HCT116 (cell line): ENCODE measurements at regions not wholly inside any gene's neighbourhood (a gene's known extent, or its start where the extent isn't known, plus 50 kb on each side); places are given as distances from the start of the nearest gene placed in this dataset.

Source experiments
- ATAC-seq: fragments of 200-7000 bp; cut with Tn5 transposase; 2 replicates; pipeline ENCODE4 v1.9.1; 2020; ENCODE audit warnings: mild to moderate bottlenecking, moderate library complexity
- BruUV-seq: library from RNA; stranded (reverse); fragments of 400-500 nt; replicated peaks from 2 replicates; lab custom pipeline; 2021; lab: Mats Ljungman, UMichigan
- CTCF ChIA-PET: fragments of 300-600 bp; sonication (Branson Sonifier 250); formaldehyde crosslinking; loops from one replicate; lab custom pipeline; 2021; ENCODE audit warnings: antibody characterized with exemption; lab: Charles Lee
- POLR2A ChIA-PET: fragments of 300-600, 350-600 bp; sonication (Branson Sonifier 250); formaldehyde crosslinking; loops from one replicate; lab custom pipeline; 2021; ENCODE audit warnings: antibody characterized with exemption; lab: Charles Lee
- RAD21 ChIA-PET, 2 experiments: fragments of 300-600 bp; sonication (Branson Sonifier 250); formaldehyde crosslinking; loops; one replicate each; lab custom pipeline; 2023; ENCODE audit warnings: low total read pairs in 2 of 2; ENCODE audit not compliant: uncharacterized antibody in 2 of 2, unreplicated experiment in 2 of 2, low non-redundant PET in 1 of 2; lab: Charles Lee
- DNase-seq: peaks from one replicate; pipeline ENCODE4 v3.0.0-alpha.2; 2010; ENCODE audit warnings: low read depth, low spot score
- H2AFZ ChIP-seq: fragments of 200-600 bp; shearing (Covaris generic), sonication (generic); 2 replicates; pipeline ENCODE4 v1.6.1; 2017; ENCODE audit warnings: low read depth, mixed run types, mixed read lengths, antibody characterized with exemption, low read length; ENCODE audit not compliant: poor library complexity, severe bottlenecking
- H3K27ac ChIP-seq: 2 replicates; pipeline ENCODE4 v1.5.1; 2012; ENCODE audit warnings: low read depth, low read length
- H3K27me3 ChIP-seq: fragments of 200-600 bp; sonication (generic); 2 replicates; pipeline ENCODE4 v1.6.1; 2016; ENCODE audit warnings: mixed run types, low read length, mixed read lengths; ENCODE audit not compliant: insufficient read depth
- H3K36me3 ChIP-seq, 2 experiments: fragments of 200-500 bp in 1 of 2; fragments of 200-600 bp in 1 of 2; sonication (Bioruptor generic) in 1 of 2; sonication (generic) in 1 of 2; 2 replicates each; pipeline versions ENCODE4 v1.5.1 to v1.6.1; 2014 to 2016; ENCODE audit warnings: low read length in 2 of 2, inconsistent platforms in 1 of 2, mixed read lengths in 1 of 2, mixed run types in 1 of 2; ENCODE audit not compliant: insufficient read depth in 2 of 2, control insufficient read depth in 1 of 2
- H3K4me1 ChIP-seq, 2 experiments: fragments of 200-600 bp in 1 of 2; sonication (generic) in 1 of 2; 2 replicates each; pipeline versions ENCODE4 v1.5.1 to v1.6.1; 2012 to 2017; ENCODE audit warnings: low read length in 2 of 2, inconsistent platforms in 1 of 2, mild to moderate bottlenecking in 1 of 2, mixed read lengths in 1 of 2, mixed run types in 1 of 2, moderate library complexity in 1 of 2; ENCODE audit not compliant: insufficient read depth in 2 of 2, control insufficient read depth in 1 of 2
- H3K4me2 ChIP-seq: fragments of 200-600 bp; sonication (generic); 2 replicates; pipeline ENCODE4 v1.6.1; 2017; ENCODE audit warnings: mixed run types, low read length, mixed read lengths
- H3K4me3 ChIP-seq, 2 experiments: fragments of 200-600 bp in 1 of 2; sonication (generic) in 1 of 2; replicated peaks in 1 of 2; 2 replicates each; pipeline ENCODE4 v1.5.1; 2011 to 2016; ENCODE audit warnings: low read length in 2 of 2, control low read depth in 1 of 2, low read depth in 1 of 2, mild to moderate bottlenecking in 1 of 2, mixed read lengths in 1 of 2, mixed run types in 1 of 2
- H3K79me2 ChIP-seq: fragments of 200-600 bp; sonication (generic); 2 replicates; pipeline ENCODE4 v1.6.1; 2017; ENCODE audit warnings: mild to moderate bottlenecking, mixed run types, low read length, moderate library complexity, mixed read lengths; ENCODE audit not compliant: insufficient read depth
- H3K9ac ChIP-seq: fragments of 200-600 bp; sonication (generic); 2 replicates; pipeline ENCODE4 v1.6.1; 2016; ENCODE audit warnings: low read length, mixed read lengths
- H3K9me2 ChIP-seq: fragments of 200-600 bp; sonication (generic), shearing (Covaris generic); 2 replicates; pipeline ENCODE4 v1.6.1; 2017; ENCODE audit warnings: mixed run types, mild to moderate bottlenecking, moderate library complexity; ENCODE audit not compliant: insufficient read depth
- H3K9me3 ChIP-seq, 2 experiments: fragments of 200-500 bp in 1 of 2; fragments of 200-600 bp in 1 of 2; sonication (Bioruptor generic) in 1 of 2; sonication (generic) in 1 of 2; 2 replicates each; pipeline ENCODE4 v1.6.1; 2014 to 2017; ENCODE audit warnings: low read length in 2 of 2, mixed read lengths in 2 of 2, inconsistent platforms in 1 of 2, low read depth in 1 of 2, mild to moderate bottlenecking in 1 of 2, mixed run types in 1 of 2, moderate library complexity in 1 of 2; ENCODE audit not compliant: control insufficient read depth in 1 of 2, insufficient read depth in 1 of 2
- H4K20me1 ChIP-seq: fragments of 200-600 bp; sonication (generic), shearing (Covaris generic); 2 replicates; pipeline ENCODE4 v1.6.1; 2017; ENCODE audit warnings: mixed run types, mild to moderate bottlenecking, moderate library complexity; ENCODE audit not compliant: insufficient read depth
- CBX3 ChIP-seq: IDR thresholded peaks from 2 replicates; pipeline ENCODE4 v1.6.1; 2012; ENCODE audit warnings: low read depth
- EGR1 ChIP-seq: IDR thresholded peaks from 2 replicates; pipeline ENCODE4 v1.6.1; 2012; ENCODE audit warnings: low read depth
- EZH2 ChIP-seq: fragments of 200-600 bp; sonication (generic); IDR thresholded peaks from 2 replicates; pipeline ENCODE4 v1.6.1; 2017; ENCODE audit warnings: antibody characterized with exemption, mixed run types
- EZH2phosphoT487 ChIP-seq: fragments of 200-600 bp; IDR thresholded peaks from 2 replicates; pipeline ENCODE4 v1.6.1; 2018; ENCODE audit warnings: antibody characterized with exemption, borderline replicate concordance
- JUND ChIP-seq: IDR thresholded peaks from 2 replicates; pipeline ENCODE4 v1.6.1; 2012
- POLR2A ChIP-seq: IDR thresholded peaks from 2 replicates; pipeline ENCODE4 v1.7.0; 2011; ENCODE audit warnings: borderline replicate concordance; ENCODE audit not compliant: insufficient read depth, insufficient read length; ENCODE audit errors: extremely low read depth
- POLR2AphosphoS5 ChIP-seq: IDR thresholded peaks from 2 replicates; pipeline ENCODE4 v1.6.1; 2011; ENCODE audit warnings: mild to moderate bottlenecking, low read depth, low read length, moderate library complexity
- RAD21 ChIP-seq: IDR thresholded peaks from 2 replicates; pipeline ENCODE4 v1.6.1; 2012; ENCODE audit warnings: low read depth, mild to moderate bottlenecking
- SIN3A ChIP-seq: IDR thresholded peaks from 2 replicates; pipeline ENCODE4 v1.6.1; 2012; ENCODE audit warnings: low read depth
- SP1 ChIP-seq: IDR thresholded peaks from 2 replicates; pipeline ENCODE4 v1.6.1; 2012; ENCODE audit warnings: low read depth
- SRF ChIP-seq: IDR thresholded peaks from 2 replicates; pipeline ENCODE4 v1.6.1; 2012; ENCODE audit warnings: low read depth
- TCF7L2 ChIP-seq: IDR thresholded peaks from 2 replicates; pipeline ENCODE4 v1.7.0; 2011; ENCODE audit warnings: borderline replicate concordance, inconsistent platforms; ENCODE audit not compliant: insufficient read depth, insufficient read length; ENCODE audit errors: extremely low read depth
- YY1 ChIP-seq: IDR thresholded peaks from 2 replicates; pipeline ENCODE4 v1.6.1; 2011; ENCODE audit warnings: low read length, low read depth, moderate library complexity, mild to moderate bottlenecking; ENCODE audit not compliant: insufficient replicate concordance; ENCODE audit errors: extremely low read depth
- ZFX ChIP-seq: fragments of 450-650 bp; IDR thresholded peaks from 2 replicates; pipeline ENCODE4 v1.6.1; 2017
- ZNF274 ChIP-seq: fragments of 200-500 bp; sonication (Bioruptor generic); IDR thresholded peaks from 2 replicates; pipeline ENCODE4 v1.6.1; 2014; ENCODE audit warnings: mild to moderate bottlenecking, low read depth, low read length, inconsistent platforms
- intact Hi-C: fragments of 100-400 bp; cut with micrococcal nuclease; formaldehyde crosslinking; loops from 2 replicates; pipeline ENCODE4 v1.10.0; 2022
- TF ChIP-seq, protein P1 (sequence below): IDR thresholded peaks from 2 replicates; pipeline ENCODE4 v1.6.1; 2012; ENCODE audit warnings: low read depth
- TF ChIP-seq, protein P2 (sequence below): IDR thresholded peaks from 2 replicates; pipeline ENCODE4 v1.6.1; 2012
- TF ChIP-seq, protein P3 (sequence below): IDR thresholded peaks from 2 replicates; pipeline ENCODE4 v1.6.1; 2011; ENCODE audit warnings: mild to moderate bottlenecking, low read length, moderate library complexity; ENCODE audit not compliant: insufficient replicate concordance; ENCODE audit errors: extremely low read depth
- TF ChIP-seq, protein P4 (sequence below), 3 experiments: fragments of 200-600 bp in 1 of 3; sonication (generic) in 1 of 3; IDR thresholded peaks in 2 of 3; conservative IDR thresholded peaks in 1 of 3; 2 replicates each; pipeline ENCODE4 v1.5.1; 2012 to 2017; ENCODE audit warnings: low read depth in 2 of 3, low read length in 2 of 3, antibody characterized with exemption in 1 of 3, borderline replicate concordance in 1 of 3, control low read depth in 1 of 3, mild to moderate bottlenecking in 1 of 3, mixed read lengths in 1 of 3, mixed run types in 1 of 3, moderate library complexity in 1 of 3; ENCODE audit not compliant: insufficient read depth in 1 of 3

DNA sequence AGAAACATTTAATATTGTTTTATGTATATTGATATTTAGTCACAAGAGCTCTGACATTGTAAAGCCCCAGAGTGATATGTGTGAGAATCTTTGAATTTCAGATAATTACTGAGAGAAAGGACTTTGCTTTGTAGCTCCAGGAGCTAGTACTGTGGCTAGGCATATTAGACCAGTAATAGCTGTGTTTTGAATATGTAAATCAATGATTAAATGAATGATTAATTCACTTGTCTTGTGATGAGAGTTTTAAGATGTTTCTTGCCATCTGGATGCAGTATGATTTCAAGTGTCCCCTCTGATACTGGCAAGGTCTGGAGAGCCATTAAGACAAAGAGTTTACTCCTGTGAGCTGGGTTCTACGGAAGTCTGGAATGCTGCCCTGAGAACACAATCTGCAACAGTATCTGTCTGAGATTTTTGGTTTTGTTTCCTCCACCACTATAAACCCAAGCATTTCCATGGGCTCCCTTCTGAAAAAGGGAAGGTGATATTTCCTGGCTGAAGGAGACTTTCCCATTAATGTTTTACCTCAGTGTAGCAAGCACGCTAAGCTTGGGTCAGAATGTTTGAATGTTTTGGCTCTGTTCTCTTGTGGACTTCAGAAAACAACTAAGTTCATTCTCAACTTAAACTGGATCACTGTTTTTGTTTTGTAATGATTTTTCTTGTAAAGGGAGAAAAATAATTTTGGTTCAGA, 61.3 kb upstream of the BICC1 start:
- Histone ChIP-seq H3K27ac (no peak overlapping the region), H2AFZ (no peak overlapping the region), H4K20me1 (no peaks in the 10 kb centered on the region), H3K9me2 (no peaks in the 10 kb centered on the region), H3K36me3 (no peaks in the 10 kb centered on the region), H3K4me1 (no peaks in the 10 kb centered on the region), H3K9me3 (no peaks in the 10 kb centered on the region), H3K27me3 (no peaks in the 10 kb centered on the region), H3K9ac (no peak overlapping the region), H3K79me2 (no peaks in the 10 kb centered on the region), H3K4me3 (no peak overlapping the region), H3K4me2 (no peak overlapping the region)
- ATAC-seq (no peak), DNase-seq (no peak)
- TF ChIP-seq, protein P1, sequence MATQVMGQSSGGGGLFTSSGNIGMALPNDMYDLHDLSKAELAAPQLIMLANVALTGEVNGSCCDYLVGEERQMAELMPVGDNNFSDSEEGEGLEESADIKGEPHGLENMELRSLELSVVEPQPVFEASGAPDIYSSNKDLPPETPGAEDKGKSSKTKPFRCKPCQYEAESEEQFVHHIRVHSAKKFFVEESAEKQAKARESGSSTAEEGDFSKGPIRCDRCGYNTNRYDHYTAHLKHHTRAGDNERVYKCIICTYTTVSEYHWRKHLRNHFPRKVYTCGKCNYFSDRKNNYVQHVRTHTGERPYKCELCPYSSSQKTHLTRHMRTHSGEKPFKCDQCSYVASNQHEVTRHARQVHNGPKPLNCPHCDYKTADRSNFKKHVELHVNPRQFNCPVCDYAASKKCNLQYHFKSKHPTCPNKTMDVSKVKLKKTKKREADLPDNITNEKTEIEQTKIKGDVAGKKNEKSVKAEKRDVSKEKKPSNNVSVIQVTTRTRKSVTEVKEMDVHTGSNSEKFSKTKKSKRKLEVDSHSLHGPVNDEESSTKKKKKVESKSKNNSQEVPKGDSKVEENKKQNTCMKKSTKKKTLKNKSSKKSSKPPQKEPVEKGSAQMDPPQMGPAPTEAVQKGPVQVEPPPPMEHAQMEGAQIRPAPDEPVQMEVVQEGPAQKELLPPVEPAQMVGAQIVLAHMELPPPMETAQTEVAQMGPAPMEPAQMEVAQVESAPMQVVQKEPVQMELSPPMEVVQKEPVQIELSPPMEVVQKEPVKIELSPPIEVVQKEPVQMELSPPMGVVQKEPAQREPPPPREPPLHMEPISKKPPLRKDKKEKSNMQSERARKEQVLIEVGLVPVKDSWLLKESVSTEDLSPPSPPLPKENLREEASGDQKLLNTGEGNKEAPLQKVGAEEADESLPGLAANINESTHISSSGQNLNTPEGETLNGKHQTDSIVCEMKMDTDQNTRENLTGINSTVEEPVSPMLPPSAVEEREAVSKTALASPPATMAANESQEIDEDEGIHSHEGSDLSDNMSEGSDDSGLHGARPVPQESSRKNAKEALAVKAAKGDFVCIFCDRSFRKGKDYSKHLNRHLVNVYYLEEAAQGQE, result no peak
- TF ChIP-seq JUND (no peak), POLR2A (no peak), SIN3A (no peak), ZFX (no peak), POLR2AphosphoS5 (no peak), ZNF274 (no peak), CBX3 (no peak), TCF7L2 (no peak), SRF (no peak), RAD21 (no peak), EZH2 (no peak), EGR1 (no peak), EZH2phosphoT487 (no peak), SP1 (no peak), YY1 (no peak)
- TF ChIP-seq, protein P2, sequence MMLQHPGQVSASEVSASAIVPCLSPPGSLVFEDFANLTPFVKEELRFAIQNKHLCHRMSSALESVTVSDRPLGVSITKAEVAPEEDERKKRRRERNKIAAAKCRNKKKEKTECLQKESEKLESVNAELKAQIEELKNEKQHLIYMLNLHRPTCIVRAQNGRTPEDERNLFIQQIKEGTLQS, result no peak
- TF ChIP-seq, protein P3, sequence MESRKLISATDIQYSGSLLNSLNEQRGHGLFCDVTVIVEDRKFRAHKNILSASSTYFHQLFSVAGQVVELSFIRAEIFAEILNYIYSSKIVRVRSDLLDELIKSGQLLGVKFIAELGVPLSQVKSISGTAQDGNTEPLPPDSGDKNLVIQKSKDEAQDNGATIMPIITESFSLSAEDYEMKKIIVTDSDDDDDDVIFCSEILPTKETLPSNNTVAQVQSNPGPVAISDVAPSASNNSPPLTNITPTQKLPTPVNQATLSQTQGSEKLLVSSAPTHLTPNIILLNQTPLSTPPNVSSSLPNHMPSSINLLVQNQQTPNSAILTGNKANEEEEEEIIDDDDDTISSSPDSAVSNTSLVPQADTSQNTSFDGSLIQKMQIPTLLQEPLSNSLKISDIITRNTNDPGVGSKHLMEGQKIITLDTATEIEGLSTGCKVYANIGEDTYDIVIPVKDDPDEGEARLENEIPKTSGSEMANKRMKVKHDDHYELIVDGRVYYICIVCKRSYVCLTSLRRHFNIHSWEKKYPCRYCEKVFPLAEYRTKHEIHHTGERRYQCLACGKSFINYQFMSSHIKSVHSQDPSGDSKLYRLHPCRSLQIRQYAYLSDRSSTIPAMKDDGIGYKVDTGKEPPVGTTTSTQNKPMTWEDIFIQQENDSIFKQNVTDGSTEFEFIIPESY, result no peak
- TF ChIP-seq, protein P4, sequence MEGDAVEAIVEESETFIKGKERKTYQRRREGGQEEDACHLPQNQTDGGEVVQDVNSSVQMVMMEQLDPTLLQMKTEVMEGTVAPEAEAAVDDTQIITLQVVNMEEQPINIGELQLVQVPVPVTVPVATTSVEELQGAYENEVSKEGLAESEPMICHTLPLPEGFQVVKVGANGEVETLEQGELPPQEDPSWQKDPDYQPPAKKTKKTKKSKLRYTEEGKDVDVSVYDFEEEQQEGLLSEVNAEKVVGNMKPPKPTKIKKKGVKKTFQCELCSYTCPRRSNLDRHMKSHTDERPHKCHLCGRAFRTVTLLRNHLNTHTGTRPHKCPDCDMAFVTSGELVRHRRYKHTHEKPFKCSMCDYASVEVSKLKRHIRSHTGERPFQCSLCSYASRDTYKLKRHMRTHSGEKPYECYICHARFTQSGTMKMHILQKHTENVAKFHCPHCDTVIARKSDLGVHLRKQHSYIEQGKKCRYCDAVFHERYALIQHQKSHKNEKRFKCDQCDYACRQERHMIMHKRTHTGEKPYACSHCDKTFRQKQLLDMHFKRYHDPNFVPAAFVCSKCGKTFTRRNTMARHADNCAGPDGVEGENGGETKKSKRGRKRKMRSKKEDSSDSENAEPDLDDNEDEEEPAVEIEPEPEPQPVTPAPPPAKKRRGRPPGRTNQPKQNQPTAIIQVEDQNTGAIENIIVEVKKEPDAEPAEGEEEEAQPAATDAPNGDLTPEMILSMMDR (IDR thresholded peaks at IDR 0.05 in 2 of 3, conservative IDR thresholded peaks at IDR 0.05 in 1 of 3; ENCODE audit: borderline replicate concordance in 1 of 3, insufficient read depth in 1 of 3, low read depth in 2 of 3, low read length in 2 of 3), result no peak
- BruUV-seq, result no TSS peak
- CTCF ChIA-PET, result interaction anchor here (1.0 kb wide), 1 partner anchor 13 kb away, joined by 3 read pairs; no protein-coding TSS in a partner anchor
- RAD21 ChIA-PET, result no interaction called here
- POLR2A ChIA-PET, result no interaction called here
- intact Hi-C loops, result no loop called here
